Esophagus muscularis mucosa (tissue), 4 donors: ENCODE measurements at regions not wholly inside any gene's neighbourhood (a gene's known extent, or its start where the extent isn't known, plus 50 kb on each side); places are given as distances from the start of the nearest gene placed in this dataset.
"Not testable (repeated sequence)": the region's sequence is repeated elsewhere in the genome, so short reads cannot be mapped to it uniquely, and the experiment has no call there.

Experiments used
- CTCF ChIP-seq, 3 experiments: fragments of 200-600 bp in 2 of 3; fragments of 450-650 bp in 1 of 3; sonication (generic) in 2 of 3; IDR thresholded peaks; one replicate each; pipeline ENCODE4 v1.5.1; 2017 to 2019; ENCODE audit warnings: antibody characterized with exemption in 3 of 3, mild to moderate bottlenecking in 2 of 3, moderate library complexity in 1 of 3
- EP300 ChIP-seq: sonication (generic); formaldehyde crosslinking; IDR thresholded peaks from one replicate; pipeline ENCODE4 v1.6.1; 2017; ENCODE audit warnings: antibody characterized with exemption
- POLR2A ChIP-seq: fragments of 450-650 bp; IDR thresholded peaks from one replicate; pipeline ENCODE4 v1.6.1; 2017; ENCODE audit warnings: antibody characterized with exemption, moderate library complexity, mild to moderate bottlenecking, low read depth
- POLR2AphosphoS5 ChIP-seq, 2 donors: sonication (generic); formaldehyde crosslinking; IDR thresholded peaks; one replicate each; pipeline ENCODE4 v1.6.1; 2017; ENCODE audit warnings: antibody characterized with exemption in 2 of 2

GRCh38 chr22:35188930-35189329, 68.4 kb upstream of the HMGXB4 start:
- TF ChIP-seq POLR2A; CTCF (IDR thresholded peaks at IDR 0.05); POLR2AphosphoS5 (IDR thresholded peaks at IDR 0.05); EP300: not testable (repeated sequence)
